Skin of body (tissue), 1 donor: ENCODE measurements at regions not wholly inside any gene's neighbourhood (a gene's known extent, or its start where the extent isn't known, plus 50 kb on each side); places are given as distances from the start of the nearest gene placed in this dataset.

Experiments used
- DNase-seq: peaks from one replicate; lab custom pipeline; 2025; lab: John Stamatoyannopoulos, UW

GRCh38 chr22:46054091-46055073 lies 77.4 kb upstream of the WNT7B start:
- DNase-seq, result peak; percentile 70

- DNase-seq, result no peak
Measured at GRCh38 chr22:46055181-46055875, 78.4 kb upstream of the WNT7B start.

GRCh38 chr22:46055911-46056545 lies 79.1 kb upstream of the WNT7B start:
- no peak for DNase-seq

GRCh38 chr22:46056546-46057245 lies 79.7 kb upstream of the WNT7B start:
- no peak for DNase-seq

- DNase-seq, result no peak
Measured at GRCh38 chr22:46057246-46058090, 80.5 kb upstream of the WNT7B start.

- peak; percentile 57 for DNase-seq
Measured at GRCh38 chr22:46058091-46058420, 81.1 kb upstream of the WNT7B start.

GRCh38 chr22:46058591-46059519 lies 81.9 kb upstream of the WNT7B start:
- peak; percentile 57 for DNase-seq

GRCh38 chr22:46060292-46061123 lies 83.5 kb upstream of the WNT7B start:
- no peak for DNase-seq

- no peak for DNase-seq
Measured at GRCh38 chr22:46061124-46061500, 84.2 kb upstream of the WNT7B start.

- DNase-seq, result no peak
Measured at GRCh38 chr22:46061501-46062231, 84.7 kb upstream of the WNT7B start.

GRCh38 chr22:46062232-46062615 lies 85.3 kb upstream of the WNT7B start:
- DNase-seq, result no peak

GRCh38 chr22:46062971-46063631 lies 86.1 kb upstream of the WNT7B start:
- DNase-seq, result no peak

GRCh38 chr22:46063846-46064227 lies 86.5 kb upstream of the PPARA start:
- DNase-seq, result no peak

GRCh38 chr22:46064228-46064965 lies 85.9 kb upstream of the PPARA start:
- DNase-seq, result no peak

GRCh38 chr22:46064966-46065666 lies 85.2 kb upstream of the PPARA start:
- DNase-seq, result no peak
